ENCODE measurements at regions not wholly inside any gene's neighbourhood (a gene's known extent, or its start where the extent isn't known, plus 50 kb on each side); places are given as distances from the start of the nearest gene placed in this dataset.

- no peak overlapping the region for H3K4me3 ChIP-seq
- no peak for TF ChIP-seq CTCF (IDR thresholded peaks at IDR 0.05)
- TF ChIP-seq POLR2A (IDR thresholded peaks at IDR 0.05): no peak
- intact Hi-C loops (cut with DNase I): no loop called here
- ATAC-seq (no peak), DNase-seq (no peak)
- peaks cover 0 to 15% (median 0%) of the 10 kb centered on the region in 12 donors for H3K4me1 ChIP-seq
- no peak overlapping the region for H3K27ac ChIP-seq
- no peaks in the 10 kb centered on the region for H3K27me3 ChIP-seq
- no peaks in the 10 kb centered on the region for H3K36me3 ChIP-seq
- H3K9me3 ChIP-seq: no peaks in the 10 kb centered on the region
- WGBS, 4 donors: 77 to 95% (median 90%) methylated on average over 1 of the region's 1 CpG
Observed at GRCh38 chr5:54799645-54800044, 185.7 kb downstream of the ESM1 start.

GRCh38 chr5:54795777-54796176 lies 189.6 kb downstream of the ESM1 start:
- no peaks in the 10 kb centered on the region for H3K36me3 ChIP-seq
- no peak for DNase-seq
- no peaks in the 10 kb centered on the region for H3K9me3 ChIP-seq
- ATAC-seq: no peak
- peaks cover 0 to 24% (median 7%) of the 10 kb centered on the region in 12 donors for H3K4me1 ChIP-seq
- H3K27me3 ChIP-seq: no peaks in the 10 kb centered on the region
- H3K27ac ChIP-seq: no peak overlapping the region
- intact Hi-C loops (cut with DNase I): no loop called here
- TF ChIP-seq CTCF (IDR thresholded peaks at IDR 0.05) (no peak), POLR2A (IDR thresholded peaks at IDR 0.05) (no peak)
- no peak overlapping the region for H3K4me3 ChIP-seq

- Histone ChIP-seq H3K4me1 (peaks cover 0 to 24% (median 7%) of the 10 kb centered on the region in 12 donors), H3K27me3 (no peaks in the 10 kb centered on the region), H3K27ac (no peak overlapping the region), H3K4me3 (no peak overlapping the region), H3K36me3 (no peaks in the 10 kb centered on the region), H3K9me3 (no peaks in the 10 kb centered on the region)
- intact Hi-C loops (cut with DNase I): no loop called here
- TF ChIP-seq CTCF (IDR thresholded peaks at IDR 0.05) (no peak), POLR2A (IDR thresholded peaks at IDR 0.05) (no peak)
- ATAC-seq (no peak), DNase-seq (no peak)
Observed at GRCh38 chr5:54795284-54795683, 190.1 kb downstream of the ESM1 start.

- no peak for ATAC-seq
- no peaks in the 10 kb centered on the region for H3K27me3 ChIP-seq
- 88 to 95% (median 94%) methylated on average over 7 of the region's 7 CpGs for WGBS, 4 donors
Observed at GRCh38 chr5:54794135-54794975, 191.0 kb downstream of the ESM1 start.

More at GRCh38 chr5:54794135-54794975, 191.0 kb downstream of the ESM1 start:
- intact Hi-C loops (cut with DNase I): no loop called here
- no peak for DNase-seq
- TF ChIP-seq POLR2A (IDR thresholded peaks at IDR 0.05): no peak
- TF ChIP-seq CTCF (IDR thresholded peaks at IDR 0.05): no peak
- H3K27ac ChIP-seq: no peak overlapping the region
- H3K9me3 ChIP-seq: no peaks in the 10 kb centered on the region
- H3K4me1 ChIP-seq: peaks cover 0 to 20% (median 7%) of the 10 kb centered on the region in 12 donors
- no peak overlapping the region for H3K4me3 ChIP-seq
- no peaks in the 10 kb centered on the region for H3K36me3 ChIP-seq
